ENCODE measurements at regions not wholly inside any gene's neighbourhood (a gene's known extent, or its start where the extent isn't known, plus 50 kb on each side); places are given as distances from the start of the nearest gene placed in this dataset.

DNA sequence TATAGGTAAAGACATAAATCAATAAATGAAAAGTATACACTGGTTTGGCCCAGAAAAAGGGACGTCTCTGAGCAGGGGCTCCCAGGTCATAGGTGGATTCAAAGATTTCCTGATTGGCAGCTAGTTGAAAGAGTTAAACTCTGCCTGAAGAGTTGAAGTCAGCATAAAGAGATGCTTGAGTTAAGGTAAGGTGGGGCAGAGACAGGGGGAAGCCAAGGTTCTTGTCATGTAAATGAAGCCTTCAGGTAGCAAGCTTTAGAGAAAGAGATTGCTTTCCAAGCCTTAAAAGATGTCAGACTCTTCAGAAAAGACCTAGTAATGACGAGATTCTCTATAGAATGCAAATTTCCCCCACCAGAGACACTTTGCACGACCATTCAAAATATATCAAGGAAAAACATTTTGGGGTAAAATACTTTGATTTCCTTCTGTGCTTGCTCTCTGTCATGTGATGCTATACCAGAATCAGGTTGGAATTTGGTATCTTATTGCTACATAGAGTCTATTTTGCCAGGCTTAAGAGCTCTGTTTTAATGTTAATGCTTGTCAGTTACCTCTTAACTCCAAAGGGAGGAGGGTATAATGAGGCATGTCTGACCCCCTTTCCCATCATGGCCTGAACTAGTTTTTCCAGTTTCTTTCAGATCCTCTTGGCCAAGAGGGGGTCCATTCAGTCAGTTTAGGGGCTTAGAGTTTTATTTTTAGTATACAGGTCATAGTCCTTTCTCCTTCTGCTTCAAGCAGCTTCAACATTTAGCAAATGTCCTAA lies 429.6 kb downstream of the ADRA2A start:
- TF ChIP-seq CTCF (IDR thresholded peaks at IDR 0.05 in 8 of 11, conservative IDR thresholded peaks at IDR 0.05 in 3 of 11) (no peak), POLR2A (IDR thresholded peaks at IDR 0.05) (no peak)

Data from spleen (tissue), 7 donors.